Endodermal cell (in vitro differentiated cells): ENCODE measurements at regions not wholly inside any gene's neighbourhood (a gene's known extent, or its start where the extent isn't known, plus 50 kb on each side); places are given as distances from the start of the nearest gene placed in this dataset.

Source experiments
- DNase-seq: peaks from one replicate; pipeline ENCODE4 v3.0.0-alpha.2; 2017
- H3K27ac ChIP-seq: 2 replicates; pipeline ENCODE4 v1.5.1; 2013; ENCODE audit warnings: mild to moderate bottlenecking, low read depth, low read length, moderate library complexity
- H3K27me3 ChIP-seq: 2 replicates; pipeline ENCODE4 v1.6.1; 2013; ENCODE audit warnings: mild to moderate bottlenecking, low read length, moderate library complexity; ENCODE audit not compliant: insufficient read depth, control insufficient read depth, poor library complexity, severe bottlenecking
- H3K36me3 ChIP-seq: 2 replicates; pipeline ENCODE4 v1.7.0; 2013; ENCODE audit warnings: mild to moderate bottlenecking, low read length, moderate library complexity; ENCODE audit not compliant: control insufficient read depth, insufficient read depth
- H3K4me1 ChIP-seq: one replicate; pipeline ENCODE4 v1.7.0; 2013; ENCODE audit warnings: low read length; ENCODE audit not compliant: control insufficient read depth, insufficient read depth
- H3K4me3 ChIP-seq: 2 replicates; pipeline ENCODE4 v1.5.1; 2013; ENCODE audit warnings: mild to moderate bottlenecking, low read length, moderate library complexity
- H3K9ac ChIP-seq: 2 replicates; pipeline ENCODE4 v1.6.1; 2013; ENCODE audit warnings: mild to moderate bottlenecking, low read length, moderate library complexity; ENCODE audit not compliant: poor library complexity, severe bottlenecking; ENCODE audit errors: extremely low read depth
- H3K9me3 ChIP-seq: 2 replicates; pipeline ENCODE4 v1.6.1; 2013; ENCODE audit warnings: mild to moderate bottlenecking, low read length, moderate library complexity; ENCODE audit not compliant: control insufficient read depth
- H3K27ac Mint-ChIP-seq: 2 replicates; pipeline ENCODE4 v1.8.0; 2020; ENCODE audit warnings: mixed read lengths
- H3K27me3 Mint-ChIP-seq: 2 replicates; pipeline ENCODE4 v1.8.0; 2021; ENCODE audit warnings: mild to moderate bottlenecking, mixed read lengths; ENCODE audit not compliant: insufficient read depth
- H3K36me3 Mint-ChIP-seq: 2 replicates; pipeline ENCODE4 v1.8.0; 2020; ENCODE audit warnings: low read depth, mixed read lengths
- H3K4me1 Mint-ChIP-seq: 2 replicates; pipeline ENCODE4 v1.8.0; 2020; ENCODE audit warnings: mixed read lengths
- H3K4me3 Mint-ChIP-seq: 2 replicates; pipeline ENCODE4 v1.8.0; 2020; ENCODE audit warnings: mild to moderate bottlenecking, moderate library complexity, mixed read lengths
- H3K9me3 Mint-ChIP-seq: 2 replicates; pipeline ENCODE4 v1.8.0; 2020; ENCODE audit warnings: mild to moderate bottlenecking, mixed read lengths
- WGBS, 2 experiments: methylation state at CpG; one replicate each; pipeline versions ENCODE4 v1.1.5 to v1.1.7; 2013; ENCODE audit warnings: missing lambda C conversion rate in 2 of 2, mixed read lengths in 1 of 2; ENCODE audit not compliant: insufficient coverage in 1 of 2, insufficient read length in 1 of 2; 5-methylcytosine and 5-hydroxymethylcytosine counted together
- TF ChIP-seq, protein P1 (sequence below): fragments of 200-600 bp; sonication (generic); conservative IDR thresholded peaks from 2 replicates; pipeline ENCODE4 v1.5.0; 2021; ENCODE audit warnings: antibody characterized with exemption, mild to moderate bottlenecking

DNA sequence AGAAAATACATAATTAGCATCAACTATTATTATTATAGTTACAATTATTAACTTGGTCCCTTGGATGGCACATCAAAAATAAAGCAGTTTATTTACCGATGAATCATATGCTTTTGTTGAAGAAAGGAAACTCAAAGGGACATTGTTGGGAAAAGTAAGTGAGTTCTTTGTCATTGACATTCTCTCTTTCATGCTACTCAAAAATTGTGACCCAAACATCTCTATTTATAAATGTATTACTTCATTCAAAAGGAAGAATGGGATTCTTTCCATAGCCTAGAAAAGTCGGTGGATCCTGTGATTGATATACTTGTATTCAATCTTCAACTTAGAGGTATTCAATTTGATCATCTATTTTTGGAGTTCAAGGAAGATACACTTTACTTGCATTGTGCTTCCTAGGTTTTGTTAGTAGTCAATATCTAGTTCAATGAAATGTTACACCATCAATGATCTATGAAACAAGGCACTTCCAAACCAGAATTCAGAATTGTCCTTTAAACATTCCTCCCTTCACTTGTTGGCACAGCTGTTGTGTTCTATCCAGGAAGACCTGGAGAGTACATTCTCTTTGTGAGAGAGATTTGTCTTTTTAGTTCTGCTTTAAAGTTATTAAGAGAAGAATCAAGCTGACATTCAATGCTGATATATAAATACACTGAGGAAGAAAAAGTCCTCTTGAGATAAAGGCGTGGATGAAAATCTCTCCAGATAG is 235.2 kb downstream of the TMEM26 start:
- H3K36me3 Mint-ChIP-seq = no peaks in the 10 kb centered on the region
- no peaks in the 10 kb centered on the region for H3K4me1 Mint-ChIP-seq
- Histone ChIP-seq H3K36me3 (no peaks in the 10 kb centered on the region), H3K4me1 (no peaks in the 10 kb centered on the region), H3K27me3 (no peaks in the 10 kb centered on the region), H3K4me3 (no peak overlapping the region), H3K9me3 (no peaks in the 10 kb centered on the region), H3K27ac (no peak overlapping the region), H3K9ac (no peak overlapping the region)
- H3K27ac Mint-ChIP-seq = no peak overlapping the region
- H3K4me3 Mint-ChIP-seq = no peak overlapping the region
- no peaks in the 10 kb centered on the region for H3K9me3 Mint-ChIP-seq
- no peaks in the 10 kb centered on the region for H3K27me3 Mint-ChIP-seq
- TF ChIP-seq, protein P1, sequence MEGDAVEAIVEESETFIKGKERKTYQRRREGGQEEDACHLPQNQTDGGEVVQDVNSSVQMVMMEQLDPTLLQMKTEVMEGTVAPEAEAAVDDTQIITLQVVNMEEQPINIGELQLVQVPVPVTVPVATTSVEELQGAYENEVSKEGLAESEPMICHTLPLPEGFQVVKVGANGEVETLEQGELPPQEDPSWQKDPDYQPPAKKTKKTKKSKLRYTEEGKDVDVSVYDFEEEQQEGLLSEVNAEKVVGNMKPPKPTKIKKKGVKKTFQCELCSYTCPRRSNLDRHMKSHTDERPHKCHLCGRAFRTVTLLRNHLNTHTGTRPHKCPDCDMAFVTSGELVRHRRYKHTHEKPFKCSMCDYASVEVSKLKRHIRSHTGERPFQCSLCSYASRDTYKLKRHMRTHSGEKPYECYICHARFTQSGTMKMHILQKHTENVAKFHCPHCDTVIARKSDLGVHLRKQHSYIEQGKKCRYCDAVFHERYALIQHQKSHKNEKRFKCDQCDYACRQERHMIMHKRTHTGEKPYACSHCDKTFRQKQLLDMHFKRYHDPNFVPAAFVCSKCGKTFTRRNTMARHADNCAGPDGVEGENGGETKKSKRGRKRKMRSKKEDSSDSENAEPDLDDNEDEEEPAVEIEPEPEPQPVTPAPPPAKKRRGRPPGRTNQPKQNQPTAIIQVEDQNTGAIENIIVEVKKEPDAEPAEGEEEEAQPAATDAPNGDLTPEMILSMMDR = no peak
- 89 to 100% methylated on average over 1 to 2 of the region's 3 CpGs for WGBS, 2 experiments
- DNase-seq = no peak

DNA sequence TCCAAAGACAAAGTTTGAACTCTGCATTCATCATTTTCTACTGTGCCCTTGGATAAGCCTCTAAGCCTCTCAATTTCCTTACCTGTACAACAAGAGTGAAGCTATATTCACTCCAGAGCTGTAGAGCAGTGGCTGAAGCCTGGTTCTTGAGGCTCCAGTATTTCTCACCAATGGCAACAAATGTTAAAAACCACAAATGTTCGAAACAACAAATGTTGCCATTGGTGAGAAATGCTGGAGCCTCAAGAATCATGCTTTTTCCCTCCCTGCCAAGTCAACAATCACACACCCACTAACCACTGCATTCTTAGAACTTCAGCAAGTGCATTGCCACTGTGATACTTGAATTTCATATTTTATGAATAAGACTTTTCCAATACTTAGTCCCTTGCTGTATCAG is 237.9 kb downstream of the TMEM26 start:
- Mint-ChIP-seq H3K9me3 (no peaks in the 10 kb centered on the region), H3K4me1 (no peaks in the 10 kb centered on the region), H3K27me3 (no peaks in the 10 kb centered on the region), H3K4me3 (no peak overlapping the region), H3K36me3 (no peaks in the 10 kb centered on the region), H3K27ac (no peak overlapping the region)
- H3K4me1 ChIP-seq = no peaks in the 10 kb centered on the region
- TF ChIP-seq, protein P1 = no peak
- no peak overlapping the region for H3K9ac ChIP-seq
- 85 to 100% methylated on average over 1 of the region's 1 CpG for WGBS, 2 experiments
- H3K27ac ChIP-seq = no peak overlapping the region
- no peaks in the 10 kb centered on the region for H3K36me3 ChIP-seq
- no peaks in the 10 kb centered on the region for H3K27me3 ChIP-seq
- no peak overlapping the region for H3K4me3 ChIP-seq
- no peak for DNase-seq
- H3K9me3 ChIP-seq = no peaks in the 10 kb centered on the region

DNA sequence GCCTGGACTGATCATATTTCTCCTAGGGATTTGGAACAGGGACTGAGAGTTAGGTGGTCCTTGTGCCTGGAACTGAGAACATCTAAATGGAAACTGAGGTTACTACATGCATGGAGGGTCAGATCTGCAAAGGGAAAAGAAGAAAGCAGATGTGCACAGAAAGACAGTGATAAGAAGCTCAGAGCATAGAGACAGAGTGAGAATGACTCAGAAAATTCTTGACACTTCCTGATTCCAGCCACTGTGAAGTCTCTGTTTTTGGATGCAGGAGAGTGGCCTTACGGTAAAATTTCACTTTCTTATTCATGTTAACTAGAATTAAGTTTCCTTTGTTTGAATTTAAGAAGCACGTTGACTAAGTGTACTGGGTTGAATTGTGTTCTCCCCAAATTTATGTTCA is 241.7 kb downstream of the TMEM26 start:
- 67 to 88% methylated on average over 1 to 2 of the region's 2 CpGs for WGBS, 2 experiments
- H3K9me3 Mint-ChIP-seq = no peaks in the 10 kb centered on the region
- H3K27me3 Mint-ChIP-seq = no peaks in the 10 kb centered on the region
- H3K27ac Mint-ChIP-seq = no peak overlapping the region
- Histone ChIP-seq H3K9me3 (no peaks in the 10 kb centered on the region), H3K4me1 (no peaks in the 10 kb centered on the region), H3K36me3 (no peaks in the 10 kb centered on the region), H3K4me3 (no peak overlapping the region), H3K27ac (no peak overlapping the region), H3K27me3 (no peaks in the 10 kb centered on the region), H3K9ac (no peak overlapping the region)
- H3K4me3 Mint-ChIP-seq = no peak overlapping the region
- H3K4me1 Mint-ChIP-seq = no peaks in the 10 kb centered on the region
- H3K36me3 Mint-ChIP-seq = no peaks in the 10 kb centered on the region
- DNase-seq = no peak
- TF ChIP-seq, protein P1 = no peak
